ENCODE measurements at regions not wholly inside any gene's neighbourhood (a gene's known extent, or its start where the extent isn't known, plus 50 kb on each side); places are given as distances from the start of the nearest gene placed in this dataset.

GRCh38 chr1:81392526-81393226 lies 408.1 kb upstream of the ADGRL2 start:
- no peak for DNase-seq (ENCODE audit: low read depth)

- DNase-seq (ENCODE audit: low read depth): no peak
These were observed 409.5 kb upstream of the ADGRL2 start for GRCh38 chr1:81391125-81391828.

DNA sequence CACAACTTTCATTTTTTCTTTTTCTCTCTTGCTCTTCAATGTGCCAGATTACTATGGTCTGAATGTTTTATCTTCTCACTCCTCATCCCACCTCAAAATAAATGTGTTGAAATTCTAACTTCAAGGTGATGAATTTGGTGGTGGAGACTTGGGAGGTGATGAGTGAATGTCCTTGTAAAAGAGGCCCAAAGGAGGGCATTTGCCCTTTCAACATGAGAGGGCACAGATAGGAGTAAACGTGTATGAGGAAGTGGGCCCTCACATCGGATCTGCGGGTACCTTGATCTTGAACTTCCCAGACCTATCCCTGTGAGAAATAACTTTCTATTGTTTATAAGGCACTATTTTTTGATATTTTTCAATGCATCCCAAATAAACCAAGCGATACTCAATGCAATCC lies 412.3 kb upstream of the ADGRL2 start:
- DNase-seq (ENCODE audit: low read depth): no peak

GRCh38 chr1:81387446-81387845 lies 413.3 kb upstream of the ADGRL2 start:
- no peak for DNase-seq (ENCODE audit: low read depth)

GRCh38 chr1:81382561-81382960 lies 418.2 kb upstream of the ADGRL2 start:
- DNase-seq (ENCODE audit: low read depth): no peak

DNA sequence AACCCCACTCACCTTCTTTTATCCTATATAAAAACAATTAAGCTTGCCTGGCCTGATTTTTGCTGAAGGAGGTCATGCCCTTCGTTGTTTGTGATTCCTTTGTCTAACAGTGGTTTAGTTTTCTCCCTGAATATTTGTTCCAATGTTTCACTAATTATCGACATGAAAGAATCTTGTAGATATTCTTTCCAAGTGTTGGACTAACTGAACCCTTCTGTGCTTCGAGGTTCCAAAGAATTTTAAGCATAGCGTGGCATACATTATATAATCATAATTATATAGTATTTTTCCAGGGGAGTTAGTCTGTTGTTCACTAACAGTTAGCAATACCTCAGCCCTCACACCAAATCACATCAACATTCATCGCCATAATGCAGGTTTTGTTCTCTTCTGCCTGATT lies 418.9 kb upstream of the ADGRL2 start:
- DNase-seq (ENCODE audit: low read depth): no peak

GRCh38 chr1:81380436-81380835 lies 420.3 kb upstream of the ADGRL2 start:
- no peak for DNase-seq (ENCODE audit: low read depth)

DNA sequence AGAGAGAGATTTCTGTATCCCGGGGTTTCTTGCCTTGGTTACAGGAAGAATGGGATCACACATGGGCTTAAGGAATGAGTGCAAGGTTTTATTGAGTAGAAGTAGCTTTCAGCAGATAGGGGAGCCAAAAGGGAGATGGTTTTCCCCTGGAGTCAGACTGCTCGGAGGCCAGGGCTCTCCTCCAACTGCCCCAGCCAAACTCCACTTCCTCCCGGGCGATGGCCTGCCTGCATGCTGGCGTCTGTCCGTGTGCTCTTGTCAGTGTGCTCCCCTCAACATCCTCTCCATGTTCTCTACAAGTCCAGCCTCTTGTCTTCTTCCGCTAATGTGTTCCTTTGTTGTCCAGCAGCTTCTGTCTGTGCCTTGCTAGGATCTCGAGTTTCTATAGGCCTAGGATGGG lies 421.3 kb upstream of the ADGRL2 start:
- no peak for DNase-seq (ENCODE audit: low read depth)

GRCh38 chr1:81377406-81377805 lies 423.3 kb upstream of the ADGRL2 start:
- no peak for DNase-seq (ENCODE audit: low read depth)

DNA sequence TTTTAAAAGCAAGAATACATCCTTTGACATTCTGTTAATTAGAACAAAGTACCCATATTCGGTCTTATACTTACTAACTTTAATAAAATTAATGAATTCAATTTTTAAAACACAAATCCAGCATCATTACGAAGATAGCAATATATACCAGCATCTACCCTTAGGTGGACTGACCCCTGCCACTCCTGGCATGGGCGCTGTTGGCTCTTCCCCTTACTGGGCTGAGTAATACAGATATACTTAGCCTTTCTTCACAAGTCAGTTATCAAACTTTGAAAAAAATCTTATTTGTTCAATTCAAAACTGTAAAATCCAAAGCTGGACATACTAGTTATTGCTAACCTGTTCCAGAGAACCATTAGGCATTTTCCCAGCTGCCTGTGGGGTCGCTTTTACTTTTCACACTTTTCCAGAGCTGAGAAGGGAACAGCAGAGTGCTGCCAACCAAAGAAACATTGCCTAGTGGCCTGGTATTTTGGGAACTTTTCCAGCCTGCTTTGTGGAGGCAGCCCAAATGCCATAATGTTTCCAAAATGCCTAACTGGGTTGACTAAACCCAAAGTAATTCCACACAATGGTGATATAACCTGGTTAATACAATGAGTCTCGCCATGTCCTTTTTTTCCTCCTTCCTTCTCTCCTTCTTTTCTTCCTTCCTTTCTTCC lies 424.7 kb upstream of the ADGRL2 start:
- DNase-seq (ENCODE audit: low read depth): no peak

DNA sequence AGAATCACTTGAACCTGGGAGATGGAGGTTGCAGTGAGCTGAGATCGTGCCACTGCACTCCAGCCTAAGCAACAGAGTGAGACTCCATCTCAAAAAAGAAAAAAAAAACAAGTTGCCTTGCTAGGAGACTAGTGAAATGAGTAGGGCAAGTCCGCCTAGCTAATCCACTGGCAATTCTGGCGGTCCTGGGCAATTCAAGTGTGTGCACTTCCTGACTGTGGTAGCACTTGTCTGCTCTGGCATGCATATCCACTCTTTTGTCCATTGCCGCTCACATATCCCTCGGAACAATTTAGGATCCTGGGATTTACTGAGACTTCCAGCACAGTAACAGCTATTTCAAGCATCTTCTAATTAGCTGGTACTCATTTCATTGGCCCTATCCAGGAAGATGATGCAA lies 426.3 kb upstream of the ADGRL2 start:
- no peak for DNase-seq (ENCODE audit: low read depth)

GRCh38 chr1:81371864-81372263 lies 428.9 kb upstream of the ADGRL2 start:
- no peak for DNase-seq (ENCODE audit: low read depth)

DNA sequence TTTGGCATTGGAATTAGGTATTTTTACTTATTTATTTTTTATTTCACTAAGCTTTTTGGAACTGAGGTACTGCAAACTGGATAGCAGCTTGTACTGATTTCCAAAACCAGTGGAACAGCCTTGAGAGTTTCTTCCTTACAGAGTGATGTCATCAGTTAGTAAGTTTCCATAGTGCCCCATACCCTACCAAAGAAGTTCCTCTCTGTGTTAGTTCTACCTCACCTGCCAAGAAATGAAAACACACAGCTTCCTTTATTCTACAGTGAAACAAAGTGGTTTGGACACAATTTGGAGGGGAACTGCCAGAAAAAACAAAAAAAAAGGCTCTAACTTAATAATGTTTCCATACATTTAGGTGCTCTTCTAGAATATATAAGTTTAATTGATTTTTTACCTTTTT lies 430.9 kb upstream of the ADGRL2 start:
- no peak for DNase-seq (ENCODE audit: low read depth)

DNA sequence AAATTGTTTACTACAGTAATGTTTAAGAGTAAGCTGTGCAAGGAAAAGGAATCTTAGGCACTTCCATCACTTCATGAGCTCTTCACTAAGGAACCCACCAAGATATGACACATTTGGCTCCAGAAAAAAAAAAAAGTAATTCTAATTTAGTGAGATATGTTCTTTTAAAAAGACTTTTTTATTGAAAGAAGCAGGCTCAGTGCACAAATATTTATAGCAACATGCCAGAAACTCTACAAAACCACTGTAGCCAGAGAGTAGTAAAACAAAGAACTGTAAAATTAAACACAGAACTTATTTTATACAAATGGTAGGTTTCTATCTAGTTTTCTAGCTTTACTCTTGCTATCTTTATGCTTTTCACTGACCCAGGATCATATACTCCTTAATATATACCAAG lies 434.6 kb upstream of the ADGRL2 start:
- DNase-seq (ENCODE audit: low read depth): no peak

- no peak for DNase-seq (ENCODE audit: low read depth)
These were observed 436.6 kb upstream of the ADGRL2 start for GRCh38 chr1:81364088-81364487.

DNA sequence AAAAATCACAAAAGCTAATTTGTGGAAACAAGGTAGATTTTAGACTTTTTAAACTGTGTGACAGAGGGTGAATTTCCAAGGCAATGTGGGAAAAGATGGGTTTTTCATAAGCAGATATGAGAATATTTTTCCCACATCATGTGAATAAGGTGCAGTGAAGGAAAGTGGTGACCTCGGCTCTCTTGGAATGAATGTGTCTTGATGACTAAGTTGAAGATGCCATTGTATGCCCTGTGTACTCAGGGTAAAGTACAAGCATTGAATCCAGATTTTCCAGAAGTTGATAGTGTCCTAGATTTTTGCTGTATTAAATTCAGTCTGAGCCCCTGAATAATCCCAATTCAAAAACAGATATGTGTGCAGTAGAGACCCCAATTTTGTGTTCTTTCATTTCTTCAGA lies 442.6 kb upstream of the ADGRL2 start:
- DNase-seq (ENCODE audit: low read depth): no peak

- no peak for DNase-seq (ENCODE audit: low read depth)
These were observed 448.9 kb upstream of the ADGRL2 start for GRCh38 chr1:81351864-81352263.

DNA sequence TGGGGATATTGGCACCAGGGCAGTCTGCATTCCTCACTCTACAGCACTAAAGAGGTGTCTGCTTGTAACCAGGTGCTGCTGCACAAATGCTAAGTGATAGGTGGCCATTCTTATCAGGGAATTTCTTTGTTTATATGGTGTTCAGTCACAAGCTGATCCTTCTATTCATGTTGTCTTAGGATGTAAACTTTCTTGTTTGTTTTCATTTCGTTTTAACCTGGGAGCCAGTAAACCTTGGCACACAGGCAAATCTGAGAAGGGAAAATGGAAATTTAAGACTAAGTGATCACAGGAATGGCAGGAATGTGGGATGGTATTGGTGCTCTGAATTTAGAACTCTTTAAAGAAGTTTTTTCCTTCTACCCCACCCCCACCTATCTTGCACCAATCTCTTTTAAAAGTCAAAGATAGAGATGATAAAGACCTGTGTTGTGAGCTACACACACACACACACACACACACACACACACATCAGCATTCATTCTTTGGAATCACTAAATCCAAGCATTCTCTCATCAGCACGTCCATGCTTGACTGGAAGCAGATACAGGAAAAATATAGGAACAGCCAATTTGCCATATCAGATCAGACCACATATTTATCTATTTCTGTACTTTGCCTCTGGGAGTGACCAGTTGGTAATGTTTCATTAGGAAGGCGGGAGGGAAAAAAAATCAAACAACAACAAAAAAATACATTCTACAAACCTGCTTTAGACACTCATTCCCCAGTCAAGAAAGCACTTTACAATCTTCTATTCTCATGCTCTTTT lies 451.4 kb upstream of the ADGRL2 start:
- no peak for DNase-seq (ENCODE audit: low read depth)

DNA sequence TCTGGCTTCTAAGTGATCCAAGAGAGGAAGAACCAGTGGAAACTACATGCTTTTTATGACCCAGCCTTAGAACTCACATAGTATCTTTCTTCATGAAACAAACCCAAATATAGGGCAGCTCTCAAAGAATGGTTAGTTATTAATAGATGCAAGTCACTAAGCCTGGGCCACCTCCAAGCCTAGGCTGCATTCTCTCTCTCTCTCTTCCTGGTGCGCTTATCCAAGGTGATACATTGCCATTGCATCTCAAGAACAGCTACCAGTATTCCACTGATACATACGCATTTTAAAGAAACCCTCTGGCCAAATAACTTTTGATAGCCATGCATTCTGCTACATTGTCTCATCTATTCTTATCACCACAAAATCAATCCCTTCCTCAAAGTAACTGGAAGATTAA lies 455.6 kb upstream of the ADGRL2 start:
- DNase-seq (ENCODE audit: low read depth): no peak

GRCh38 chr1:81340239-81340638 lies 460.5 kb upstream of the ADGRL2 start:
- DNase-seq (ENCODE audit: low read depth): no peak

DNA sequence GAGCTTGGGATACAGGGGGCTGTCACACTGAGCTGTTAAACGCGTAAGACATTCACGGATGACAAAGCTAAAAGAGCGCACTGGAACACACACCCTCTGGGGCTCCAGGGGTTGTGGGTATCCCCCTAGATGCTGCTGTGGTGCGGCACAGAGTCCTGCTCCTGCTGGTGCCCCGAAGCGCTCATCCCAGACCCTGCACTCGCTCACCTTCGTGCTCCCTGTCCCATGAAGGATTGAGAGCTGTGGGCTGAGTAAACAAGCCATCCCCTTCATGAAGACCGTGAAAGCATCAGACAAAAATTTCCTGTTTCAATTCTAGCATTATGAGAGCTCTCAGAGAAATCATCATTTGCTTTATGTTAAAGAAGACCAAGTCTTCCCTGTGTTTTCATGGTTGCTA lies 463.5 kb upstream of the ADGRL2 start:
- no peak for DNase-seq (ENCODE audit: low read depth)

- no peak for DNase-seq (ENCODE audit: low read depth)
These were observed 464.9 kb upstream of the ADGRL2 start for GRCh38 chr1:81335876-81336275.

DNA sequence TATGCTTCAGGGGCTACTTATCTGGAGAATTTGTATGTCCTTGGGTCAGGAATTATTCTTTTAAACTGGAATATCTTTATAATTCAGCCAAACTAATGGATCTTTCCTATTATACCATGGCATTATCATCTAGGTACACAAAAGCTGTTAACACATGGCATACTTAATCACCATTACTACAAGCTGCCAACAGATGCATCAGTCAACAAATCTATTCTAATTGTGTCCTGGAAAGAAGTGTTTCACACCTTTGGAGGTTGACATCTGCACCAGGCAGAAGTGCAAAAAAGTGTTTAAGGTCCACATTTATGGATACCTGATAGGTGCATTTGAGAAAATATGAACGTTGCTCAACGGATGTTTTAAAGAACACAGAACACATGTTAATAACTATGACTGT lies 470.2 kb upstream of the ADGRL2 start:
- no peak for DNase-seq (ENCODE audit: low read depth)
